Retina (tissue), 1 donor: ENCODE measurements at regions not wholly inside any gene's neighbourhood (a gene's known extent, or its start where the extent isn't known, plus 50 kb on each side); places are given as distances from the start of the nearest gene placed in this dataset.
A peak's percentile ranks its signal among the peaks of the same experiment; 100 is the strongest.

Experiments
- DNase-seq: peaks from one replicate; pipeline ENCODE4 v3.0.0-alpha.2; 2016

DNA sequence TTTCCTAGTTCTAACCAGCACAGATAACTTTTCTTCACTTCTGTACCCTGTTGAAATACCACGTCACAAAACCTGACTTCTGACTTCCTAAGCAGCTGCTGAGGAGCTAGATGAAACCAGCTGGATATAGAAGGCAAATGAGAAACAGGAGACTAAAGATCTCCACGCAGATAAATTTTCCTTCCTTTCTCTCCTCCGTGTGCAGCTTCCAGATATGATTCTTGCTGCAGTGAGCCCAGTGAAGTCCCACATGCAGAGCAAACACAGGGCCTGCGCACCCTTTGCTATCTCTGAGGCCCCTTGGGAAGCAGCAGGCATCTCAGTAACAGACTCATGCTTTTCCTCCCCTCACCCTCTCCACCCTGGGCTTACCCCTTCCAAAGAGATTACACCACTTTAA is 1638.3 kb downstream of the MAT2B start:
- DNase-seq: peak; percentile 4

- no peak for DNase-seq
These were observed 1644.0 kb downstream of the MAT2B start for GRCh38 chr5:165149431-165149830.

GRCh38 chr5:165152058-165152457 is 1646.6 kb downstream of the MAT2B start:
- DNase-seq: peak; percentile 23

DNA sequence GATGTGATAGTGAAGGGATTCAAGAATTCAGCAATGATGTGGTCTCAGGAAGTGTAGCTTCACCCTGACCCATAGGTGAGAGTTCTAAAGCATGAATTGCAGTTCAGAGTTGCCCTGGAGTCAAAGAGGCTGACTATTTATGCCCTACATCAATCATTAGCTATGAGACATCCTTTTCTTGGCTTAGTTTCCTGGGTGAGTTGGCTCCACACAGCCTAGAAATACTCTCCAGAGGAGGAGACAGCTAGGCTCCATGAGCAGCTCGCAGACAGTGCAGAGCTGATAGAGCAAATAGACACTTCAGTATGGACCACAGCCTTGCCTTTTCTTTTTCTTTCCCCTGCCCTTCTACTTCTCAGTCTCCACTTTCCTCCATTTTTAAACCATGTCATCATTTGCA is 1651.8 kb downstream of the MAT2B start:
- no peak for DNase-seq

DNA sequence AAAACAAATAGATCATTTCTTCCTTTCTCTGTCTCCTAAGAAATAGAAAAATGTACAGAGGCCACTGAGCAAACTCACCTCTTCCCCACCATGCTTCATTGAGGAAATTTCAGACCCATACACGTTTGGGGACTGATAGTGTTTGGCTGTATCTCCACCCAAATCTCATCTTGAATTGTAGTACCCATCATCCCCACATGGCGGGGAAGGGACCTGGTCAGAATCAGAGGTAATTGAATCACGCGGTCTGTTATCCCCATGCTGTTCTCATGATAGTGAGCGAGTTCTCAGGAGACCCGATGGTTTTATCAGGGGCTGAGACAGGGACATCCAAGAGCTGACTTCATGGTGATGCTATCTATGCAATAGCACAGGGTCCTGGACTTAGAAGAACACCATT is 1655.8 kb downstream of the MAT2B start:
- no peak for DNase-seq

DNA sequence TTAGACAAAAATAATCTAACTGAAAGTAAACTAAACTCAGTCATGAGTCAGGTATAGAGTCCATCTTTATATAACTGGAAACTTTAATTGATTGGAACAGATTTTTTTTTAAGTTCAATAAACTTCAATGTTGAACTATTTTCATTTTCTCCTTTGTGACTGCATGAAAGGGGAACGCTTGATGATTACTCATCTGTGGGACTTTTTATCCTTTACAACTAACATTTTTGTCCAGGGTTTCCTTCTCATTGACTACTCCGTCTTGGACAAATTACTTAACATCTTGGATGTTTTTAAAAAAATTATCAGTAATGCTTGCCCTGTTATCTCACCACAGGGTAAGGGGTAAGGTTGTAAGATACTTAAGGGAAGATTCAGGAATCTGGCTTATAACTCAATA is 1658.4 kb downstream of the MAT2B start:
- no peak for DNase-seq

GRCh38 chr5:165173651-165174050 is 1668.2 kb downstream of the MAT2B start:
- no peak for DNase-seq

DNA sequence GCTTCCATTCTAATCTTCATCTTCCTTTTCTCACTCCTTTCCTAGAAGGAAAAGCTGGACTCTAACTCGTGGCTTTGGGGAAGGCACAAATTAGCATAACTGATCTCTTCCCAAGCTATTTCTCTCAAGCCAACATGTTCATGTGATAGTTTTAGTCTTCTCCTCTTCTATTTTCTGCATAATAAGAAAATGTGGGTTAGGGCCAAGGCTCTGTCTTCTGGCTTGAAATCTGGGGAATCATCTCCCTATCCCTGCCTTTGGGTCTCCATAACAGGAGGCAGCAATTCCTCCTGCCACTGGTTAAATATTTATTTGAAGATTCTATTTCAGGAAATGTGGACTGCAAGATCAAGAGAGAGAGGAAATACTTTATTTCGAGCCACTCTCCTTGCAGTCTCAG is 1669.6 kb downstream of the MAT2B start:
- no peak for DNase-seq

DNA sequence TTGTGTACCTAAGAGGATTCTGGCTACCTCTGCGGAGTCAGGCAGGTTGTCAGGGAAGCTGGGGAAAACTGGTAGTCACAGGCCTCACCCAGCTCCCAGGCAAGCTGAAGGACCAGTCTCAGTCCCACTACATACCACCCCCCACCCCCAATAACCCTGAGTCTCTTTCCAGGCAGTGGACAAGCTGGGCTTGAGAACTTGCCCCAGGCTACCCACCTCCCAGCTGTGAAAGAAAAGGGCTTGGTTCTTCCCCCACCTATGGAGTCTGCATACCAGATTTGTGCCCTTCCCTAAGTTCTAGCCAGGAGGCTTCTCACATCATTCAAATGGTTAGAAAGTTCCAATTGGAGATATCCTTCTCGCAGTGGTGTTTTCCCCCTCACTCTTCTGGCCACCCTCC is 1678.8 kb downstream of the MAT2B start:
- no peak for DNase-seq

- no peak for DNase-seq
These were observed 1680.3 kb downstream of the MAT2B start for GRCh38 chr5:165185716-165186115.

DNA sequence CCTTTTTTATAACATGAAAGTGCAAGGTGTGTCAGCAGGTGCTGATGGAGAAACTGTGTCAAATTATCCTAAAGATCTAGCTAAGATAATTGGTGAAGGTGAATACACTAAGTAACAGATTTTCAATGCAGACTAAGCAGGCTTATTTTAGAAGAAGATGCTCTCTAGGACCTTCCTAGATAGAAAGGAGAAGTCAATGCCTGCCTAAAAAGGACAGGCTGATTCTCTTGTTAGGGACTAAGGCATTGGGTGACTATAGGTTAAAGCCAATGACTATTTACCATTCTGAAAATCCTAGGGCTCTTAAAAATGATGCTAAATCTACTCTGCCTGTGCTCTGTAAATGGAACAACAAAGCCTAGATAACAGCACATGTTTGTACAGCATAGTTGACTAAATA is 1682.4 kb downstream of the MAT2B start:
- DNase-seq: no peak

GRCh38 chr5:165188556-165189175 is 1683.2 kb downstream of the MAT2B start:
- no peak for DNase-seq

- DNase-seq: no peak
These were observed 1691.5 kb downstream of the MAT2B start for GRCh38 chr5:165196961-165197360.

DNA sequence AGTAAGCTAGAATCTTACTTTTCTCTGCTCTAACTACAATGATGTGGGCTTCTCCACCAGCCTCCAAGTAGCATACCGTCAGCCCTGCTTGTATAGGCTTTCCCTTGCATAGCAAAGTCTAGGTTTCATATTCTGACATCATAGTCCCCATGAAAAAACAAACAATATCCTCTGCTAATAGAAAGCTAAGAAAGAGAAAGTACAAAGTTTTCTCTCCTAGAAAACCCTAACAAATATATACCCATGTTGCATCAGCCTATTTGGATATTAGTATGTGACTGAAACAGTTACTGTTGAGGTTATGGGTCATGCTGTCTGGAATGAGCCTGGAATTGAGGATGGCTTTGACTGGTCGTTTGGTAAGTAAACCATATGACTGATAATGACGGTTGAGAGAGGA is 1696.0 kb downstream of the MAT2B start:
- no peak for DNase-seq

- no peak for DNase-seq
These were observed 1696.5 kb downstream of the MAT2B start for GRCh38 chr5:165201771-165202518.

- DNase-seq: no peak
These were observed 1697.1 kb downstream of the MAT2B start for GRCh38 chr5:165202519-165202910.

- DNase-seq: peak; percentile 62
These were observed 1703.8 kb downstream of the MAT2B start for GRCh38 chr5:165209101-165209727.

- no peak for DNase-seq
These were observed 1719.1 kb downstream of the MAT2B start for GRCh38 chr5:165224366-165225045.

GRCh38 chr5:165227515-165227914 is 1722.1 kb downstream of the MAT2B start:
- no peak for DNase-seq

DNA sequence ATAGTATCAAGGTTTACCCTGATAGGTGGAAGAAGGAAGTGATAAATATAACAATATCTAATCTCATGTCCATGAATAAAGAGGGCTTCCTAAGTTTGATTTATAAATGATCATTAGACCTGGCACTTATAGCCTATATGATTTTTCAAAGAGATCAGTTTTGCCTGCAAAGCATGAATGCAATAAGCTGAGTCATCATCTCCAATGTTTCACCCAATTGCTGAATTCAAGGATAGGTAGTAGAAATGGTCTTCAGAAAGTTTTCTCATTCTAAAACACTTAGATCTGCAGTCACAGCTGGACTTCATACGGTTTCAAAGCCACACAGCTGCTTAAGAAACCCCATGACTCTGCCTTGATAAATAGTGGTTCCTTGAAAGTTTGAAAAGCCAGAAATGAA is 1722.8 kb downstream of the MAT2B start:
- DNase-seq: no peak

DNA sequence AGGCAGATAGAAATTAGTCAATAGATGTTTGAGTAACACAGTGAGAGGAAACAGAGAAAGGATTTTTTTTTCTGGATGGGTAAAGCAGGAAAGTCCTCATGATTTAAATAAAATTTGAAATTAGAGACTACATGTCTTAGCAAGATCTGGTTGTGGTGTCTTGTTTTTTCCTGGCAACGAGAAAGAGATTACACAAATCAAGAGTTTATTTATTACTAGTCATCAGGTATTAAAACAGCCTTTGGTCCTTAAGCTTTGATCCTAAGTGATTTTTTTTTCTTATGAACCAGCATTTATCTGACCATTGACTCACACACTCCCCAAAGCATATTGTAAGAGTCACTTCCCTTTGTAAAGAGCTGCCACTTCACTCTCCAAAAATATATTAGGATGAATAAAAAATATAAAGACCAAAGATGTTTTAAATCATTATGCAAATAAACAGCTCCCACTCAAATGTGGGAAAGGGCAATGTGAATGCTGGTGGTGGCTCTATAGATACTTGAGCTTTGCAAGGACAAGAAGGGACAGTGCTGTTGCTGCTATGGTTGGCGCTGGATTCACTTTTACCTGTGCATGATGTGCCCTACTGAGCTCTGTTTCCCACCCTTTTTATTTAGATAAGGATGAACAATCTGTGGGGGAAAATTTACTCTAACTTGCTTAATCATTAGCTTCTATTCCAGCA is 1726.5 kb downstream of the MAT2B start:
- no peak for DNase-seq

GRCh38 chr5:165232509-165233028 is 1727.2 kb downstream of the MAT2B start:
- no peak for DNase-seq

- no peak for DNase-seq
These were observed 1736.4 kb downstream of the MAT2B start for GRCh38 chr5:165241811-165242210.
